PC-3 (cell line): ENCODE measurements at regions not wholly inside any gene's neighbourhood (a gene's known extent, or its start where the extent isn't known, plus 50 kb on each side); places are given as distances from the start of the nearest gene placed in this dataset.

Experiments
- CTCF ChIP-seq: fragments of 300-600 bp; sonication (generic); conservative IDR thresholded peaks from 2 replicates; pipeline ENCODE4 v1.5.1; 2017; ENCODE audit warnings: antibody characterized with exemption, low read depth, mild to moderate bottlenecking, low read length
- EZH2 ChIP-seq: fragments of 300-600 bp; sonication (generic); IDR thresholded peaks from one replicate; pipeline ENCODE4 v1.6.1; 2017; ENCODE audit warnings: antibody characterized with exemption, mild to moderate bottlenecking, low read length; ENCODE audit not compliant: unreplicated experiment

GRCh38 chr14:84080944-84081343, 1449.0 kb upstream of the FLRT2 start:
- TF ChIP-seq EZH2 (no peak), CTCF (no peak)
